DMS114 treated with DMSO at 0.1 percent for 48 hours (cell line): ENCODE measurements at regions not wholly inside any gene's neighbourhood (a gene's known extent, or its start where the extent isn't known, plus 50 kb on each side); places are given as distances from the start of the nearest gene placed in this dataset.
"Not testable (repeated sequence)": the region's sequence is repeated elsewhere in the genome, so short reads cannot be mapped to it uniquely, and the experiment has no call there.

Experiments
- DNase-seq: peaks from one replicate; lab custom pipeline; 2025; ENCODE audit not compliant: unreplicated experiment; lab: John Stamatoyannopoulos, UW

GRCh38 chr6:165173484-165173883, 135.9 kb downstream of the C6orf118 start:
- DNase-seq = no peak

- DNase-seq = no peak
Measured at GRCh38 chr6:165167861-165168260, 141.5 kb downstream of the C6orf118 start.

- no peak for DNase-seq
Measured at GRCh38 chr6:165167311-165167710, 142.1 kb downstream of the C6orf118 start.

- no peak for DNase-seq
Measured at GRCh38 chr6:165163519-165163918, 145.9 kb downstream of the C6orf118 start.

- DNase-seq = no peak
Measured at GRCh38 chr6:165159460-165159859, 149.9 kb downstream of the C6orf118 start.

GRCh38 chr6:165146456-165146855, 162.9 kb downstream of the C6orf118 start:
- DNase-seq = no peak

- DNase-seq = no peak
Measured at GRCh38 chr6:165135889-165136288, 173.5 kb downstream of the C6orf118 start.

- DNase-seq = no peak
Measured at GRCh38 chr6:165129086-165129485, 180.3 kb downstream of the C6orf118 start.

GRCh38 chr6:165127743-165128142, 181.7 kb downstream of the C6orf118 start:
- not testable (repeated sequence) for DNase-seq

GRCh38 chr6:165124681-165125080, 184.7 kb downstream of the C6orf118 start:
- not testable (repeated sequence) for DNase-seq

- DNase-seq = no peak
Measured at GRCh38 chr6:165119231-165120020, 190.0 kb downstream of the C6orf118 start.

- DNase-seq = no peak
Measured at GRCh38 chr6:165118736-165119135, 190.7 kb downstream of the C6orf118 start.

- no peak for DNase-seq
Measured at GRCh38 chr6:165117806-165118205, 191.6 kb downstream of the C6orf118 start.

- DNase-seq = no peak
Measured at GRCh38 chr6:165117121-165117520, 192.3 kb downstream of the C6orf118 start.

GRCh38 chr6:165110860-165111259, 198.5 kb downstream of the C6orf118 start:
- DNase-seq = no peak

- no peak for DNase-seq
Measured at GRCh38 chr6:165109011-165109410, 200.4 kb downstream of the C6orf118 start.

GRCh38 chr6:165106261-165106660, 203.1 kb downstream of the C6orf118 start:
- no peak for DNase-seq

GRCh38 chr6:165098165-165098564, 211.2 kb downstream of the C6orf118 start:
- no peak for DNase-seq

- DNase-seq = no peak
Measured at GRCh38 chr6:165096868-165097267, 212.5 kb downstream of the C6orf118 start.

GRCh38 chr6:165096209-165096608, 213.2 kb downstream of the C6orf118 start:
- no peak for DNase-seq

GRCh38 chr6:165092881-165093595, 216.4 kb downstream of the C6orf118 start:
- no peak for DNase-seq

- no peak for DNase-seq
Measured at GRCh38 chr6:165091121-165091785, 218.2 kb downstream of the C6orf118 start.
